HG02798 (cell line): ENCODE measurements at regions not wholly inside any gene's neighbourhood (a gene's known extent, or its start where the extent isn't known, plus 50 kb on each side); places are given as distances from the start of the nearest gene placed in this dataset.
A peak's percentile ranks its signal among the peaks of the same experiment; 100 is the strongest.

Experiments
- ATAC-seq: cut with Tn5 transposase; IDR thresholded peaks from one replicate; pipeline ENCODE4 v1.9.1; 2021; ENCODE audit warnings: mild to moderate bottlenecking; ENCODE audit not compliant: unreplicated experiment, poor library complexity

- ATAC-seq, result no peak
Observed at GRCh38 chr5:158020555-158021418, 161.8 kb upstream of the CLINT1 start.

GRCh38 chr5:158017469-158017868 is 158.5 kb upstream of the CLINT1 start:
- ATAC-seq, result no peak

DNA sequence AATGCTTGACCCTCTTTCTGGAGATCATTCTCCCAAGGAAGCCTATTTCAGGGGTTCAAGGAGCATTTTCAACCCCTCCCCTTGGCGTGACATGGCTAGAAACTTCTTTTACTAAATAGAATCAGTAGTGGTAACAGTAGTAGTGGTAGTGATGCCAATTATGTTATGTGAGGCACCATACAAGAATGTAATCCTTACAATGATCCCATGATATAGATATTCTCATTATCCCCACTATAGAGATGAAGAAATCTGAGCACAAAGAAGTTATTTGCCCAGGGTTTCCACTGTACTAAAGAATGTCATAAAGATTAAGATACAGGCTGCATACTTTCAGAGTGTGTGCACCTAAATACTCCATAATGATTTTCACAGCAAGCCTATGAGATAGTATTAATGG is 155.4 kb upstream of the CLINT1 start:
- ATAC-seq, result no peak

DNA sequence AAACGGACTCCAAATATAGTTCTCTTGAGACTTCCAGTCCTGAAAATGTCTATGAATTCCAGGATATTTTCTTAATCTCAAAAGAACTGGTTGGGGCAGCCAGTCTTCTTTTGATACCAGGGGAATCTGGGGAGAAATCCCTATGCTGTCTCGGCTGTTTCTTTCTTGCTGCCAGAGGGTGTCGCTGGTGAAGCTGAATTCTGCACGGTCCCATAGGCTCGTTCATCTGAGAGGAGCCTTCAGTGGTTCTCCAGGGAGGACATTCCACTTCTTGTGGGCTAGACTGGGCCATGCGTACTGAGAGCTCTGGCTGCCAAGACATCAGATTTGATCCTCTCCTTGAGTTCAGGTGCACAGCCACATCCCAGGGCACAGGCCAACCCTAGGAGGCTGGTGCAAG is 155.0 kb upstream of the CLINT1 start:
- ATAC-seq, result no peak

GRCh38 chr5:158013303-158013702 is 154.4 kb upstream of the CLINT1 start:
- ATAC-seq, result no peak

- no peak for ATAC-seq
Observed at GRCh38 chr5:158011422-158011821, 152.5 kb upstream of the CLINT1 start.

DNA sequence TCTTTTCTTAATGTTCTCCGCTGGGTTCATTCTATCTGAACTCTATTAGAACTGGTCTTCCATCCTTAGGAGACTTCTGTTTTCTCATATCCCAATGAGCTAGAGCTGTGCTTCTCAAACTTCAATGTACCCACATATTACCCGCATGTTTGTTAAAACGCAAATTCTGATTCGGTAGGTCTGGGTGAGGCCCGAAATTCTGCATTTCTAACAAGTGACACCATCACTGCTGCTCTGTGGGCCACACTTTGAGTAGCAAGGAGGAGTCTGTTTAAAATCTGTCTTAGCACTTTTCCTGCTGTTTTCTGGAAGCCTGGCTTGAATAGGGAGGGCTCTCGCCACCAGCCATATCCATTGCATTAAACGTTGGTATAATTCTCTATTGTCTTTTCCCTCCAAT is 151.9 kb upstream of the CLINT1 start:
- ATAC-seq, result no peak

GRCh38 chr5:158007336-158007735 is 148.4 kb upstream of the CLINT1 start:
- no peak for ATAC-seq

GRCh38 chr5:157999696-158000095 is 140.8 kb upstream of the CLINT1 start:
- no peak for ATAC-seq

GRCh38 chr5:157997991-157998504 is 139.1 kb upstream of the CLINT1 start:
- no peak for ATAC-seq

DNA sequence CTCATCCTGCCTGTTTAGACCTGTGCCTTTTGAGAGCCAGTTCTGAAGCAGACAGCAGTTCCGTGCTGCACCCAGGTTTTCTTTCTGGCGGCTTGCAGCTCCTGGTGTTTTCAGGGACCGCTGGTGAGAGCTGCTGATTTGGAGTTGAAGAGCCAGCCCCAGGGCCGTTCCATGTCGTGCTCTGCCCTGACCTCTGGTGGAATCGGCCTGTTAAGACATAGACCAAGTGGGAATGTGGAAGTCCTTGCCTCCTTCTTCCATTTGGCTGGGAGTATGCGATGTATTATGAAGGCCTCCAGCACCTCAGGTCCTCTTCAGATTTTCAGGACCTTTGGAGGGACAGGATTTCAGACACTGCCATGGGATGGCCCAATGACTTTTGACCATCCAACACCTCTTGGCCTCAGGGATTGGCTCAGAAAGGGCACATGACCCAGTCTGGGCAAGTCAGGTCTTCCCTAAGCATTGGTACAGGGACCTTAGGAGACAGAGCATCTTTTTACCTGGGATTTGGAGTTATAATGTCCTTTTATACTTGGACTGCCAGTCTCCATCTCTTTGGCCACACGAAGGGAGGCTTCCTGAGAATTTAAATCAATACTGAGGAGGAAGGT is 136.1 kb upstream of the CLINT1 start:
- peak; percentile 83 for ATAC-seq

DNA sequence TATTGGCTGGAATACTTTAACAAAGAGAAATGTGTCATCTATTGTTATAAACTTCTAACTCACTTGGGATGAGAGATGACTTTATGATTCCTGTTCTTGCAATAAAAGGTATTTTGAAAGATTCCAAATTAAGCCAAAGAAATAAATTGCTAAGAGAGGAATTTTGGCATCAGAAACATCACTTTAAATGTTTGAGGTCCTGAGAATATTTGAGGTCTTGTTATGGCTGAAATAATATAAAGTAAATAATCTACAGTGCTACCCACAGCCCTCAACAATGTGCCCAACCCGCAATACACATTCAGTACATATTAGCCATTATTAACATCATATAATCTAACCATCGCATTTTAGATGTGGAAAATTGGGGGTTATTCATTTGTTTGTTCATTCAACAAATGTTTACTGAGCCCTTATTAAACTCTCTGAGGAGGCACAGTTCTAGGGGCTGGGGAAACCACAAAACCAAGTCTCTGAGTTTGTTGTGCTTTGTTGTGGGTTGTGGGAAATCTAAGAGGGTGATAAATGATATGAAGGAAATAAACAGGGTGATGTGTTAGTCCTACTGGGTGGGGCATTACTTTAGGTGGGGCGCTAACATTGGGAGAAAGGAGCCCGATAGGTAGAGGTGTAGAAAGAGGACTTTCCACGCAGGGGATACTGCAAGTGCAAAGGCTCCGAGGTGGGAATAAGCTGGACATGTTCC is 135.2 kb upstream of the CLINT1 start:
- no peak for ATAC-seq

GRCh38 chr5:157993201-157993600 is 134.3 kb upstream of the CLINT1 start:
- ATAC-seq, result no peak

DNA sequence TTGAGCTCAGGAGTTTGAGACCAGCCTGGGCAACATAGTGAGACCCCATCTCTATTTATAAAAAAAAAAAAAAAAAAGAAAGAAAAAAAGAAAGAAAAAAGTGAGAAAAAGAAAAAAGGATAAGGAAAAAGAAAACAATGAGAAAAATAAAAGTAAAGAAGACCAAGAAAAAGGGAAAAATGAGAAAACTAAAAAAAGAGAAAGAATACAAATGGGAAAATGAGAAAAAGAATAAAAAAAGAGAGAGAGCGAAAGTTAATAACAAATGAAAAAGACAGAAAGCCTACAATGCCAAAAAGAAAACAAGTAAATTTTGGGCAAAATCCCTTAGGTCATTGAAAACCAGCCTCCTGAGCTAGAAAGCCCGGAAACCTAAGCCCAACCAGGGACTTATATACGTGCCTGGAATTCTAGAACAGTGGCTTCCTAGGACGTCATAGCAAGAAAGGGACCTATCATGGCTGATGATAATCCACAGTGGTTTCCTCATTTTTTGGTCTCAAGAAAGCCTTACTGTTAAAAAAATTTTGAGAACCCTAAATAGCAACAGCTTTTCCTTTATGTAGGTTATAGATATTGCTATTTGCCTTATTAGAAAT is 131.7 kb upstream of the CLINT1 start:
- no peak for ATAC-seq

GRCh38 chr5:157989296-157989695 is 130.4 kb upstream of the CLINT1 start:
- ATAC-seq, result no peak

DNA sequence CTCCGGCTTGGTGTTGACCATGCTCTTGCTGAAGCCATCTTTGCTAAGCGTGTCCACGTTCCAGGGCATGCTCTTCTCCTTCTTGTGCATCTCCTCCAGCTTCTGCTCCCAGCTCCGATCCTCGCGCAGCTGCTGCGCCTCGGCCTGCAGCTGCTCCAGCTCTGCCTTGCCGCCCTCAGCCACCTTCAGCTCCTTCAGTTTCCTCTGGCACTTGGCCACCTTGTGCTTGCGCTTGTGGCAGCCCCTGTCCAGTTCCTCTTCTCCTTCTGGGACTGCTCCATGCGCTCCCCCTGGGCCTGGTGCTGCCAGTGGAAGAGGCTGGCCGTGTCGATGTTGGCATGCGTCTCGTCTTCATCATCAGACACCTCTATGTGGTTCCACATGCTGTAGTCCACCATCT is 128.3 kb upstream of the CLINT1 start:
- ATAC-seq, result no peak

- ATAC-seq, result no peak
Observed at GRCh38 chr5:157986431-157986990, 127.6 kb upstream of the CLINT1 start.

- ATAC-seq, result no peak
Observed at GRCh38 chr5:157984611-157985010, 125.7 kb upstream of the CLINT1 start.

DNA sequence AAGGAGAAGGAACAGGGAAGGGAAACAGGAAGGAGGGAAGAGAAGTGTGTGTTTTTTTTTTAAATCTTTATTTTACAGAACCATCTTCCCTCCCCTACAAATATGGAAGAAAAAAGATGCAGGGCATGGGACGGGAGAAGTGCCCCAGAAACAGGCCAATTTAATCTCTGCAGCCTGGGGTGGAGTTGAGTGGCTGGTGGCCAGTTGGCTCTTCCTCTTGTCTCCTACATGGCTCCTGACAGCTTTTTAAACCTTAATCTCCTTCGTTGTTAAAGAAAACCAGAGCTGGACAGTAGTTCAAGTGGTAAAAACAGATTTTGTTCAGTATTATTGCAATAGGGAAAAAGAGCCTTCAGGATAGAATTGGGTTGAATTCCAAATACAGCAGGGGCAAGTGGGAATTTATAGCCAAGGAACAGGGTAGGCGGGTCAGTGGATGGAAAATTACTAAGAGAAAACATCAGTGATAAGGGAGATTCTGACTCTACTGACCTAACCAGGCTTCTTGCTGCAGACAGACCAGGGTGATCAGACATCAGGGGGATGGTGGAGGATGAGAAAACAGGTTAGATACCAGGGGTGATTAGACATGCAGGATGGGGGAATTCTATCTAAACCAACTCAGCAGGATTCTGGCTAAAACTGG is 125.1 kb upstream of the CLINT1 start:
- no peak for ATAC-seq

- ATAC-seq, result no peak
Observed at GRCh38 chr5:157978061-157978460, 119.1 kb upstream of the CLINT1 start.
